Activated CD4-positive, alpha-beta T cell treated with anti-CD3 and anti-CD28 coated beads, Interleukin-10, Interleukin-2, amounts not matched to agents 100 ng/mL and 50 ng/mL, durations not matched to agents 16 hours and 8 hours (primary cell): ENCODE measurements at regions not wholly inside any gene's neighbourhood (a gene's known extent, or its start where the extent isn't known, plus 50 kb on each side); places are given as distances from the start of the nearest gene placed in this dataset.

Experiments
- DNase-seq: peaks from one replicate; pipeline ENCODE4 v3.0.0-alpha.2; 2020

DNA sequence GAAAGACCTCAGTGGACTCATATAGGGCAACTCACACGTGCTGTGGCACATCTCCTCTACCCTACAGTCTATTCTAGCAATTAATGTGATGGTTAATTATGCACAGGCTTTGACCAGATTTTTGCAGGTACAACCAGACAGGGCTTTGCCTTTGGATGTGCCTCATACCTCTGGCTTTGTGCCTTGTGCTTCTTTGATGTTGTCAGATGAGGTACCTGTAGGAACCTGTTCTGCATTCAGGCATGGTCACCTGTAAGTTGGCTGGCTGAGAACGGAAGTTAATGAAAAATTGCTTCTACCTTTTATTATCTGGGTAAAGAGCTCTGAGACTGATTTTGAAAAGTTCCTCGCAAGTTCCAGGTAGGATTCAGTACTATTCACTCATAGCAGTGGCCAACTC, 462.9 kb upstream of the ZFHX3 start:
- DNase-seq, result no peak

DNA sequence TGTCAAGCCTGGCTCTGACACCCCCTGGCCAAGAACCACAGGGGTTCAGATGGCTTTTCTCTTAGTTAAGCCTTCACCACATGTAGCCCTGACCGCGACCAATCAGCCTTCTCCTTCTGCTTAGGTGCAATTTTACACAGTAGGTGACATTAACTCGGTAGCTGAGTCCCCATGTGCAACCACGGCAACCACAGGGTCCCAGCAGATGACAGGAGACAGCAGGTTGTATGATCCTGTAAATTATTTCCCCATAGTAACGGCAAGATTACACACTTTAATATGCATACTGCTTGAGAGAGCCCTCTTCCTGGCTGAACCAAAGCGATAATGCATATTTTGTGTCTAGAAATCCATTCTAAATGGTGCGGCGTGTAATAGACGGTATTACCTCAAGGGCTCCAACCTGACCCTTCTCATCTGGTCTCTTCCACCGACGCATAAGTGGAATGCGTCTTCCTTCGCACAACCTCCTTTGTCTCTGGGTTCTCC, 458.7 kb upstream of the ZFHX3 start:
- no peak for DNase-seq

DNA sequence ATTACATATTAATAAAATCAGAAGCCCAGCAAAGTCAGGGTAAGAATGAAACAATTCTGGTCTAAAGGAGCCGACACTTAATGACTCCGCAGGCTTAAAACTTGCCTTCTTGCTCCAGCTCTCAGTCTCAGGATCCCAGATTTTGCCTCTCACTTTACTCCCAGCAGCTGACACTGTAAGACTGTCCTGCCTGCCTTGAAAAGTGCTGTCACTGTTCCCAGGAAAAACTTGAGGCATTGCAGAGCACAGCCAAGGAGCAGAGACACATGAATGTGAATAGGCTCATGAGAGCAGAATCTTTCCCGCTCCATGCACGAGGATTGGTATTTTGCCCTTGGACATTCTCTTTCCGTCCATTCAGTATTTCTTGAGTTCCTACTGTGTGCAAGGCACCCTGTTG, 457.6 kb upstream of the ZFHX3 start:
- DNase-seq, result no peak

DNA sequence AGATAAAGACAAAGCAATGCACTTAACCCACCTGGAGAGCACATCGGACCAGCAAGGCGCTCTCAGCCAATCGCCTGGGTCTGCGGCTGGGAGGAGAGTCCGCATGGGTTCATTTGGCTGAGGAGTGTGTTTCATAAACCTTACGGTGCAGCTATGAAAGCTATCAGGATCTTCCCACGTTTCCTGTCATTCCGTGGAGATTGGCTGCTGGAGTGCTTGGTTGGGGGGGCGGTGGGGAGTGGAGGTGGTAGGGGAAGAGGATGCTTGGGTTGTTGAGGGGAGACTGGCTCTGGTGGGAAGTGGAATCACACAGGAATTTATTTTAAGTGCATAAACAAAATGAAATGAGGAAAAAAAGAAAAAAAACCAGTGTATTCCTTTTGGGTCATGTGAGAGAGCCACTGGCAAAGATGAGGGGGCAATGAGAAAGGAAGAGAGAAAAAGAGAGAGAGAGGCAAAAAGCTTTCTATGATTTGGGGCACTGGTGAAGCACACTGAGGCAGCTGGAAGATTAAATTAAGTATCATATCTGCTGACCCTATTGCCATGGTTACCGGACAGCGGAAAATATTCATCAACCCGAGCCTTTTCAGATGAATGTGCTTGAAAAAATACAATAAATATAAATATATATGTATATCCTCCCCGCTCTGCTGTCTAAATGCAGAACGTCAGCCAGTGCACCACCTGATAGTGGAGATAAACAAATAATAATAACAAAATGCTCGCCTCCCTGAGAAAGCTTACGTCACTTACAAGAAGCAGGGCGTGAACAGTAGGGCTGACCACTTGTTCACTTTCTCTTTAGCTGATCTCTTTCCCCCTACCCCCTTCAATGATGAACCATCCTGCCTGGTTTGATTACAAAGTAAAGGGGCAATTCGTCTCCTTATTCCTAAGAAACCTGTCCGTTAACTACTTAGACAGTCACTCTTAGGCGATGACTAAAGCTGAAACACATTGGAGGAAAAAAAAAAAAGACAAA, 457.0 kb upstream of the ZFHX3 start:
- DNase-seq, result no peak

DNA sequence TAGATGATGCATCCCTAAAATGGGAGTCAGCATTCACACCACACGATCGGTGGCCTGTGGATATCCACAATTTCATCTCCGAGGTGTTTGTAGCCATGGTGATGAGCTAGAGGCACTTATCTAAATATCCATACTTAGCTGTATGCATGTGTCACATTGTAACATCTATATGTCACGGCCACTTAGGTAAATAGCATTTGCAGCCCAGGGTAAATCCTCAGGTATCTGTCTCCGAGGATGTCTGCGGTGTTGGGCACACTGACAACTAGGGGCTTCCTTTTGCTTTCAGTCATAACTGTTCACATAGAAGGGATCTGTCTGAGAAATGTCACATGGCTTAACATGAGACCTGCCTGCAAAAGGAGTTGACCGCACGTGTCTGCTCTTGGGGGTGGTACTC, 455.2 kb upstream of the ZFHX3 start:
- DNase-seq, result no peak

DNA sequence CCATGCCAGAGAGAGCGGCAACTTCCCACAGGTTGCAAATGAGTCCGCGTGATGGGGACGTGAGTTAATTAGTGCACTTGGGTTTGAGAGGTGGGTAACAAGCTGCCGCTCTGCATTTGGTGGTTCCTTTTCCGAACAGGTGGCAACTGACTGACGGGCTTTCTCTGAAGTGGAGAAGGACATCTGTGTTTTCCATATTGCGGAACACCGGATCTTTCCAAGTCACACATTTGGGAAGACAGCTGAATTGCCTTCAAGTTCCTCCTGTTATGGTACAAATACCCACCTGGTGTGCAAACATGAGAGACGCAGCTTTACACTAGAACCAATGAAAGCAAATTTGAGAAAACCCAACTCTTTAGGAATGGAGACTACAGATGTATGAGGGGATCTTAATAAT, 451.3 kb upstream of the ZFHX3 start:
- no peak for DNase-seq

DNA sequence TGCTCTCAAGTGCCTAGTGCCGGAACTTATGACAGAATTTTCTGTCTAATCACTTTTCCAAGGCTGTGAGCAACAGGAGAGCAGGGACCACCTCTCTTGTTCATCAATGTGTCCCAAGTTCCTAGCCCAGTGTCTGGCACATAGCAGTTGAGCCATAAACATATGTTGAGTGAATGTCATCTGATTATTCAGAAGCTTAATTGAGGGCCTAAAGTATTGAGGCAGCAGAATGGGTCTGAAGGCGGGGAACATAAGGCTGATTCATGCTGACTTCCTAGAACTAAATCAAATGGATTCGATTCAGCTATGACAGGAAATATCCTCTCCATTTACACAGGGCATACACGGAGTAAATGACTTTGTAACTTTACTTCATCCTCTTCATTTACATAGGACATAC, 438.0 kb upstream of the ZFHX3 start:
- DNase-seq, result no peak

DNA sequence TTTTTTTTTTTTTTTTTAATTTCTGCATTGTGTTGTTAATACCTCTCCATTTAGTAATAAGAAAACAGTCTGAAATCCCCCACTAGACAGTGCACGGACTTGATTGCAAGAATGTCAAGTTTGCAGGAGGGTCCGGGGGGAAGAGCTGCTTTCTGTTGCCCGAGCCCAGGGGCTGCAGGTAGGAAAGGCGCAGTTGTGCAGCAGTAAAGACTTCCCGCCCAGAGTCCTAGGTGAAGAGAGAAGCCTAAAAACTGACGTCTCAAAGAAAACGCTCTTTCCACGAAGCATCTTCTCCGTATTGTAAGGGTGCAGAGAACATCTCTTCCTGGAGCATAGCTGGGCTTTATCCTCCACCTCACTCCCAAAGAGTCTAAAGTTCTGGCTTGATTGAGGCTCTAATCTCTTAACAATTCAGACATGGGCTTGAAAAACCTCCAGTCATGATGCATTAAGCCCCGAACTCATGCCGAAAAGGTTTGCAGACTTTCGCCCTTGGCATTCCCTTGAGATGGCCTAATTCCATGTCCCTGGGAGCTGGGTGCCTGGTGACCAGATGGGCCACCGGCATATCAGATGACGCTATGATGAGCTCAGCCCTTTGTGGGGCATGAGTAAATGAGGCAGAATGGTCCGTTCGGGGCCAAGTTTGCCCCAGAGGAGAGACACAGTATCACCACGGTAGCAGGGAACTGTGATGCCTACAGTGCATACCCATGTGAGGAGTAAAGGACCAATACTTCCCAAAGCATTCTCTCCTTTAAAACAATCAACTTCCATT, 436.2 kb upstream of the ZFHX3 start:
- no peak for DNase-seq

DNA sequence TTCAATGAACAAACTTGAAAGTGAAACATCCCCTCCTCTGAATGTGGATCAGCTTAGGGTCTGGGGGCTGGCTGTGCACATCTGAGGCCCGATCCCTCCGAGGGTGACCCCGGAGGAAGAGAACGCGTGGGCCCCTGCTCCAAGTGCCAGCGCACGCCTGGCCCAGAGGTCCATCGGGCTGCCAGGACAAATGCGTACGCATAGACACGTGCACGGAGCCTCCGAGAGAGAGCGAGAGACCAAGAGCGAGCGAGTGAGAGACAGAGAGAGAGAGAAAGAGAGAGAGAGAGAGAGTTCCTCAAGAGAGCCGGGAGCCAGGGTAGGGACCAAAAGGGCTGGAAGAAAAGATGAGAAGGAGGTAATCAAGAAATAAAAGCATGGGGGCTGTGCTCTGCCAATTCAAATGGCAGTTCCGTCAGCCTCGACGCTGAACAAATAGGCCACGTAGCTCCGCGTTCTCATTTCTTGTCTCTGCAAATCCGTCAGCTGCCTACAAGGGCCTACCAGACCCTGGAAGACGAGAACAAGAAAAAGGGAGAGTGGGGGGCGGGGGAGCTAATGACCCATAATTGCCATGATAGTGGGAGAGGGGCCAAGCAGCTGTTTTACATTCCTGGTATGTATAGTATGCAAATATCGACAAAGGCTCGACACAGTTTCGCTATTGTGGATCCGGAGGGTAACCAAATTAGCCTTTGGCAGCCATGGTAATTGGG, 435.3 kb upstream of the ZFHX3 start:
- DNase-seq, result no peak

DNA sequence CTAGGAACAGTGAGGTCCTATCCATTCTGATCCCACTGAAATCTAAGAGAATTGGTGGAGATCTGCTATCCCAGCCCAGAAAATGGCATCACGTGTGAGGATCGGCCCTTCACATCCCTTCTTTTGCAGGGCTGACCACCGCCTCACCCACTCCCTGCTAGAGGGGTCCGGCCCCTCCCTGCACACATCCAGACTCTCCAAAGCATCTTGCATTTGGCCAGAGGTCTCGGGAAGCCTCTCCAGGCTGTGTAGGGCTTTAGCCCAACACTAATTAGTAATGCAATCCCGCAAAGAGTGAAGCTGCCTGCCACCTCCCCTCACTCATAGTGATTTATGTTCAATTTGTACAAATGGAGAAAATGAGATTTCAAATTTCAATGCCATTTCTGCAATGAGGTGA, 434.4 kb upstream of the ZFHX3 start:
- DNase-seq, result no peak

DNA sequence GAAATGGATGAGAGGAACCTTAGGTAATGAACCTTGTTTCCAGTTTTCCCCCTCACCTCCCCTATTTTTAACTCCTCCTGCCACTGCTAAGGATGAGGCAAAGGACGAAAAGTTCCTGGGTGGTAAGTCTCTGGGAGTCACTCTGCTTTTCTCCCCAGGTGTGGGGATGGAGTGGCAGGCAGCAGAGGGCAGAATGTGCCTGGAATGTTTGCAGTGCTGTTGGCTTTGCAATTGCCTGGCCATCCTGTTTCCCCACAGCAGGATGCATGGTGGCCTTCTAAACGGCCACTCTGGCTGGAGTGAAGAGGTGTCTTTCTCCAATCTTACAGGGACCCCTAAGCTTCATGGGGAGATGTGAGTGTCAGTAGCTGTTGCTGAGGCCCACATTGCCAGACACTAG, 432.5 kb upstream of the ZFHX3 start:
- DNase-seq, result no peak

DNA sequence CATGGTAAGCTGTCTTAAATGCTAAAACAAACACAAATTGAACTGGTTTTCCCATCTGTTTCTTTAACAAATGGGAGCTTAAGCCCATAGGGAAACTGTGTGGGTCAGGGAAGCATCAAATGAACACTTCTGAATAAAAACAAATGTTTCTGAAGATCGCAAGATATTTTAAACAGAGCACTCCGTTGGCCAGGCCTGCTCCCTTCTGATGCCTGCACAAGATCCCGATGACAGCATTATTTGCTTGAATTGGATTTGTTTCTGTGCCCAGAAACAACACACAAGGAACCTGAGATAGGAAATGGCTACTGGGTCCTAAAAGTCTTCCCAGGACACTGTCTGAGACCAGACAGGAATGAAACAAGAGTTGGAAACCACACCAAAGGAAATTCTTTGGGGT, 425.8 kb upstream of the ZFHX3 start:
- DNase-seq, result no peak

DNA sequence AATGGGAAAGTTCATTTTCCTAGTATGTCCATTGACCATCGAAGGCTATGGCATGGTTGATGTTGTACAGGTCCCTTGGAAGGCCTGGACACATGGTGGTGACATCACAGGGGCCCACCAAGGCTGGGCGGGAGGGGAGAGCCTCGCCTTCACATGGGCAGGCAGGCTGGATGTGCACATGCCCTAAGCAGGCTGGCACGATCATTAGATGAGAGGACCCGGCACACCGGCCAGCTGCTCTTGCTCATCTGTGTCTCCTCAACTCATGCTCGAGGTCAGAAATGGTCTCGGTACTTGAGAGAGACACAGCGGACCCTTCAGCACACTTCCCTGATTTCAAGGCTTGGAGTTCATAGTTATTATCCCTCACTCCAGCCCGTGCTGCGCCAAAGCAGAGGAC, 416.9 kb upstream of the ZFHX3 start:
- no peak for DNase-seq

DNA sequence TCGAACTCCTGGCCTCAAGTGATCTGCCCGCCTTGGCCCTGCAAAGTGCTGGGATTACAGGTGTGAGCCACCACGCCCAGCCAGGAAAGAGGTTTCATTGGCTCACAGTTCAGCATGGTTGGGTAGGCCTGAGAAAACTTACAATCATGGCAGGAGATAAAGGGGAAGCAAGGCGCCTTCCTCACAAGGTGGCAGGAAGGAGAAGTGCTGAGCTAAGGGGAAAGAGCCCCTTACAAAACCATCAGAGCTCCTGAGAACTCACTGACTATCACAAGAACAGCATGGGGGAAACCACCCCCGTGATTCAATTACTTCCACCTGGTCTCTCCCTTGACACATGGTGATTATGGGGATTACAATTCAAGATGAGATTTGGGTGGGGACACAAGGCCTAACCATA, 411.7 kb upstream of the ZFHX3 start:
- no peak for DNase-seq

DNA sequence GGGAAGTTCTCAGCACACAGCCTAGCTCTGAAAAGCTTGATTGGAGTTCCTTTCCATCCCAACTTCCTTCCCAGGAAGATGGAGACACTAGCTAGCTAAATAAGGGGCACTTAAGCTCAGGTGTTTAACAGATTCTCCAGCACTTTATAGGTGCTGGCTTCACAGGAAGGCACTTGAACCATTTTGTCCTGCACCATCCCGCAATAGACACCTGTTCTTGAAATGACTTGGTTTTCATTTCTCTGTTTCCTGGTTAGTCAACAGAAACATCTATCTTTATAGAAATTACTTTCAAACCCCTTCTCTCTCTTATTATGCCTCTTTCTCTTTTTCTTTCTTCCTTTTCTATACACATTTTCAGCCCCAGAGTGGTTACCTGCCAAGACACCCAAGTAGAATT, 409.9 kb upstream of the ZFHX3 start:
- no peak for DNase-seq

DNA sequence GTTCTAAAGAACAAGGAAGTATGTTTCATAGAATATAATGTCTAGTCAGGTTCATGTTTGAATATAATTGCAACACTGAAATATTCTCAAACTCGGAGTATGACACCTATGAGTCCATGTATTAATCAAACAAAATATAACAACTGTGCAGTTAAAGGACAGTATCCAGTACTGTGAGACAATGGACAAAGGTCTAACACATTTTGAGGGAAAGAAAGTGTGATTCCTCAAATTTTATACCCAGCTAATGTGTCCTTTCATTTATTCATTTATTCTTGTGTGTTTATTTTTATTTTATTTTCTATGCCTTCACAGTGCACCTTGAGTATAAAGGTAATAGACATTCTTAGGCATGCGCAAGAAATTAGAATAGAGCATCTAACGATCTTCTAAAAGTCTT, 401.0 kb upstream of the ZFHX3 start:
- DNase-seq, result no peak

DNA sequence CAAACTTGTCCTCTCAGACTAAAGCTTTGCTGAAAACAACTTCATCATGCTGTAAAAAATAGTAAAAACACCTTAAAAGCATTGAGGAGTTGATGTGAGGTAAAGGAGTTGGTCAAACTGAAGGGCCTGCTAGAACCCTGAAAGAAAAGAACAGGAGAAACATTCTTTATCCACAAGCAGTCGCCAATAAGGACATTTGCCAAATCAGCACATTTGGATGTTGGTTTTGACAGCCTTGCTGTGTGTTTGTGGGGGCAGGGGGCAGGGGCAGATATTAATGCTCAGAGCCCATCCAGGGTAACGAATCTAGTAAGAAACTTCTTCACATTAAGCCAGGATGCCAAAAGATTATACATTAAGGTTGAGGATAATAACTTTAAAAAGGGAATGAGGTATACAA, 399.9 kb upstream of the ZFHX3 start:
- no peak for DNase-seq

DNA sequence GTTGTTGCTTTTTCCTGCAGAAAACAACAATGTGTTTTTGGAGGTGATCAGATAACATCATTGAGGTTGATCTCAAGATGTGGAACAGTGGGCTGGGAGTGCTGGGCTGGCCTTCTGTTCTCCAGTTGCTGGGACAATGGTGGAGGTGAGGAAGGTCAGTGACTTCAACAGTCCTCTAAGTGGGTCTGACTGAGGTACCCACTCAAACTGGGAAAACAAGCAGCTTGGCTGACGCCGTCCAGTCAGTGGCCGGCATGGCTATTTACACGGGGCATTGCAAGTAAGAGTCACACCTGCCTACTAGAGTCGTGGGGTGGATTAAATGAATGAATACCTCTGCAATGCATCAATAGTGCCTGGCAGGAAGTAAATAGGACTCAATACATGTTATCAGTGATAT, 386.7 kb upstream of the ZFHX3 start:
- no peak for DNase-seq

DNA sequence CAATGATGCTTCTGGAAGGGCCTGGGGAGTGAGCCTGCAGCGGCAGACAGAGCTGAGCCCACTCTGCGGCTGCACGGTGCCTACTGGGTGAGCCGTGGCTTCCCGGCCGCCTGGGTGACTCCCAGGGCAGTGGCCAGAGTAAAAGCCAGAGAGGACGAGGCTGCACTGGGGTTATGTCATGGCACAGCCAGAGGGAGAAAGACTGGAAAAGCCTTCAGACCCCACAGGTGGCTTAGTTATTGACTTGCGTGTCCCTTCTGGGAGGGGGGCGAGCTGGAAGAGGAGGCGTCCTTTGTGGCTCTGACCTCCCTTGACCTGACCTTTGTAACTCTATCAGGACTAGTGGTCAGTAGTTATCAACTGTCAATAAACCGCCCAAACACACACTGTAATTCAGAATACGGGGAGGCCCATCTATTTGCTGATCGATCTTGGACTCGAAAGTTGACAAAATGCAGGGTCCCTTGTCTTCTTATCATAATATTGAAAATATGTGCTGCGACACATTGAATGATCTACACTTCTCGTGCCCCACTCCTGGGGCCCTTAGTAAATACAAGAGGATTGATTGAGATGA, 385.9 kb upstream of the ZFHX3 start:
- DNase-seq, result no peak

DNA sequence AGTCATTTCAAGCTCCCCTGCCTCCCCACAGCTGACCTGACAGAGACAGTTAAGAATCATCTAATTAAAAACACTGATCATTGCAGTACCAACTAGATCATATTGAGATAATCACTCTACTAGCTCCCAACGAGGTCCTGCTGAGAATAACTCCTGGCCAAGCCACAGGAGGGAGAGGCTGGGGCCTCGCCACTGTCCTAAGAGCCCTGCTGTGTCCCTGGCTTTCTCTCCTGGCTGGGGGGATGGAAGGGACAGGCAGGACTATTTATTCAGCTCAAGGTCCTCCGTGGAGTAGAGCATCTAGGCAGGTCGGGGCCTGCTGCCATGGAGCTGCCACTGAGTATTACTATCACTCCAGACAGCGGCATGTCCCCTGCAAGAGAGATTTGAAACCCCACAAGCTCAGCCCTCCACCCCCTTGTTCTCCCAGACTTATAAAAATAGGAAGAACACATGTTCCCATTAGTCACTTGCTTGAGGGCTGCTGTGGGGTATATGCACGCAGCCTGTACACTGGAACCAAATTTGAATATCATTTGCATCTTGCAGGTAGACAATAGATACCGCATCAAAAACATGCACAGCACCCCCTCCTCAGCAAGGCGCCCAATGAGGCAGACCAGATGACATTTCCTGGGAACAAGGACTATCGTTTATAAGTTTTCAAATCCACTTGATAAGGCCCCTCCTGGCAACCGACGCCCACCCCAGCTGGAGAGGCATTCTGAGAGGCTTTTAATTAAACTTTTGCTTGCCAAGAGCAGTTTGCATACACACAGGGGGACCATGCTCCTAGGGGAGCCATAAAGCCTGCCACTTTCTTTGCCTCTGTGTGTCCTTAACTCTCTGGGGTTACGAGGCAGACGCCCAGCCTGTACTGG, 385.2 kb upstream of the ZFHX3 start:
- no peak for DNase-seq

DNA sequence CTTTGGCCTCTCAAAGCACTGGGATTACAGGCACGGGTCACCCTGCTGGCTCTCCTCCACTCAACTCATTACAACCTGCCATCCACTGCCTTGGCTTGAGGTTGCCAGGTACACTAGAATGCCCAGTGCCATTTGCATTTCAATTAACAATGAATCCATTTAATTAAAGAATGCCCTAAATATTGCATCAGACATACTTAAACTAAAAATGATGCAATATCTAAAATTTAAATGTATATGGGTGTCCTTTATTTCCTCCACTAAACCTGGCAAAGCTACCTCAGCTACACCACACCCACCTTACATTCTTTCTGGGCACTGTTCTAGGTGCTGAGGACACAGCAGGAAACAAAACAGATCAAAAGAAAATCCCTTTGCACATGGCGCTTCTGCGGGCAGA, 382.2 kb upstream of the ZFHX3 start:
- DNase-seq, result no peak

DNA sequence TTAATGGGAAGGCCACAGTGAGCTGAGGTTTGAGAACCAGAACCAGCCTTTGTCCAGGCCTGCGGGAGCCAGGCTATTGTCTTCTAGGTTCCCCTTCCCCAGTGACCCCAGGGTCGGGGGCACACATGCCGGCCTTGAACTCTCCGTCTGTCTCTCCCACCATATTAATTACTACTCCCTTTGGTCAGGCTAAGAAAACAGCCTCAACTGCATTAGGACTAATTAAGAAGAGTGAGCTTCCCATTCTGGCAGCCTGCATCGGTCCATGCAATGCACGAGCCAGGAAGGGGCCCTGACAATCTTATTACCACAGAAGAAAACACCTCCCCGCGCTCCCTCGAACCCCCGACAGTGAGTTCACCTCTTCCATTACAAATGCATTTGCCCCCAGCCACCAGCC, 380.2 kb upstream of the ZFHX3 start:
- no peak for DNase-seq
